Osteocyte (in vitro differentiated cells): ENCODE measurements at regions not wholly inside any gene's neighbourhood (a gene's known extent, or its start where the extent isn't known, plus 50 kb on each side); places are given as distances from the start of the nearest gene placed in this dataset.

Experiments used
- DNase-seq: peaks from one replicate; pipeline ENCODE4 v3.0.0; 2021; ENCODE audit warnings: mixed read lengths; ENCODE audit not compliant: unreplicated experiment; ENCODE audit errors: extremely low spot score
- H3K27ac Mint-ChIP-seq: one replicate; pipeline ENCODE4 v1.8.0; 2021; ENCODE audit warnings: mild to moderate bottlenecking, mixed read lengths; ENCODE audit not compliant: unreplicated experiment
- H3K27me3 Mint-ChIP-seq: one replicate; pipeline ENCODE4 v1.8.0; 2021; ENCODE audit warnings: mixed read lengths; ENCODE audit not compliant: unreplicated experiment
- H3K36me3 Mint-ChIP-seq: one replicate; pipeline ENCODE4 v1.8.0; 2021; ENCODE audit warnings: mixed read lengths; ENCODE audit not compliant: unreplicated experiment
- H3K4me1 Mint-ChIP-seq: one replicate; pipeline ENCODE4 v1.8.0; 2021; ENCODE audit warnings: mixed read lengths; ENCODE audit not compliant: unreplicated experiment
- H3K4me3 Mint-ChIP-seq: one replicate; pipeline ENCODE4 v1.8.0; 2021; ENCODE audit warnings: mild to moderate bottlenecking, moderate library complexity, mixed read lengths; ENCODE audit not compliant: unreplicated experiment
- H3K9me3 Mint-ChIP-seq: one replicate; pipeline ENCODE4 v1.8.0; 2021; ENCODE audit warnings: mixed read lengths; ENCODE audit not compliant: unreplicated experiment
- CTCF ChIP-seq: fragments of 200-600 bp; sonication (generic); IDR thresholded peaks from 2 replicates; pipeline ENCODE4 v1.5.0; 2021; ENCODE audit warnings: antibody characterized with exemption, mild to moderate bottlenecking, moderate library complexity

- H3K9me3 Mint-ChIP-seq = no peaks in the 10 kb centered on the region
- DNase-seq = no peak
- H3K36me3 Mint-ChIP-seq = no peaks in the 10 kb centered on the region
- no peaks in the 10 kb centered on the region for H3K4me1 Mint-ChIP-seq
- H3K27ac Mint-ChIP-seq = no peak overlapping the region
- no peak for TF ChIP-seq CTCF
- H3K27me3 Mint-ChIP-seq = no peaks in the 10 kb centered on the region
- H3K4me3 Mint-ChIP-seq = no peak overlapping the region
These were observed 113.7 kb upstream of the HAPLN1 start for GRCh38 chr5:83834306-83834705.

DNA sequence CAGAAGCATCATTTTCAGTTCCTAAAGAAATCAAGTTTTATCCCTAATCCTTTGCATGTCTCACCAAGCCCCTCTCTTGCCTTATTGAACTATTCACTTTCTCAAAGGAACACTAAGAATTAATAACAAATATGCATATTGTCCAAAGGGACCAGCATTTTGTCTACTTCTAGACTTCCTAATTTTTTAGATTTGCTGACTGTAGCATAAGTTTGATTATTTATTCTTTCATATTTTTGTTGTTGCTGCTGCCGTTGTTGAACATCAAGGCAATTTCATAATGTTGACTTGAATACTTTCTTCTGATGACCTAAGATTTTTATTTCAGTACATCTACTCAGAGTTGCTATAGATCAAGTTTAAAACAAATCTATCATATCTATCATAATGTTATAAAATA lies 111.2 kb upstream of the HAPLN1 start:
- Mint-ChIP-seq H3K36me3 (no peaks in the 10 kb centered on the region), H3K9me3 (no peaks in the 10 kb centered on the region), H3K4me3 (no peak overlapping the region), H3K27ac (no peak overlapping the region), H3K27me3 (no peaks in the 10 kb centered on the region), H3K4me1 (no peaks in the 10 kb centered on the region)
- no peak for TF ChIP-seq CTCF
- DNase-seq = no peak

- Mint-ChIP-seq H3K4me1 (no peaks in the 10 kb centered on the region), H3K27me3 (no peaks in the 10 kb centered on the region), H3K9me3 (no peaks in the 10 kb centered on the region), H3K27ac (no peak overlapping the region), H3K36me3 (no peaks in the 10 kb centered on the region), H3K4me3 (no peak overlapping the region)
- no peak for DNase-seq
- TF ChIP-seq CTCF = no peak
These were observed 106.5 kb upstream of the HAPLN1 start for GRCh38 chr5:83827111-83827557.

- no peak overlapping the region for H3K27ac Mint-ChIP-seq
- DNase-seq = no peak
- H3K4me1 Mint-ChIP-seq = no peaks in the 10 kb centered on the region
- H3K36me3 Mint-ChIP-seq = peaks cover 6% of the 10 kb centered on the region
- H3K27me3 Mint-ChIP-seq = no peaks in the 10 kb centered on the region
- peaks cover 12% of the 10 kb centered on the region for H3K9me3 Mint-ChIP-seq
- TF ChIP-seq CTCF = no peak
- no peak overlapping the region for H3K4me3 Mint-ChIP-seq
These were observed 96.9 kb upstream of the HAPLN1 start for GRCh38 chr5:83817591-83817990.

DNA sequence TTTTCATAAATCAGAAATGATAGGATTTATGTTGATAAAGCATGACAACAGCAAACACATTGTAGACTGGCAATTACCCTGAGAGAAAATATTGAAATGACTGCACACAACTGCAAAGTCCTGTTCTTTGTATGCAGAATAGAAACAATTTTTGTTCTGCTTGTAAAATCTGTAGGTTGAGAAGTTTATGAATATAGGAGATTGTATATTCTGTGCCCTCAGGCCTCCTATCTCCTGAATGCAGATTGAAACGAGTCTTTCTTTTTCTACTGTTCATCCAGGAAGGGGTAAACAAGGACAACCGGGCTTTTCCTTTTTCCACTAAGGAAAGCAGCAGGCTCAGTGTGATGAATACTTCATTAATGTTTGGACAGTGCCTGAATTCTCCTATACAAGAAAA lies 95.0 kb upstream of the HAPLN1 start:
- no peaks in the 10 kb centered on the region for H3K4me1 Mint-ChIP-seq
- peaks cover 4% of the 10 kb centered on the region for H3K36me3 Mint-ChIP-seq
- DNase-seq = no peak
- peaks cover 9% of the 10 kb centered on the region for H3K9me3 Mint-ChIP-seq
- H3K4me3 Mint-ChIP-seq = no peak overlapping the region
- H3K27ac Mint-ChIP-seq = no peak overlapping the region
- H3K27me3 Mint-ChIP-seq = no peaks in the 10 kb centered on the region
- no peak for TF ChIP-seq CTCF
